K562 (cell line): ENCODE measurements at regions not wholly inside any gene's neighbourhood (a gene's known extent, or its start where the extent isn't known, plus 50 kb on each side); places are given as distances from the start of the nearest gene placed in this dataset.

Experiments used
- CBFB ChIP-seq: sonication (generic); formaldehyde crosslinking; IDR thresholded peaks from 2 replicates; pipeline ENCODE4 v1.4.0; 2020; ENCODE audit warnings: mild to moderate bottlenecking, missing genetic modification reagents
- CTCF ChIP-seq, 3 experiments: IDR thresholded peaks in 2 of 3; conservative IDR thresholded peaks in 1 of 3; 2 replicates each; pipeline ENCODE4 v1.5.1; 2011 to 2012; ENCODE audit warnings: low read length in 3 of 3, mild to moderate bottlenecking in 3 of 3, control low read depth in 2 of 3, improper control_type of control experiment in 1 of 3, inconsistent platforms in 1 of 3, low read depth in 1 of 3, mixed read lengths in 1 of 3, moderate library complexity in 1 of 3; ENCODE audit not compliant: insufficient read depth in 2 of 3
- EP300 ChIP-seq: IDR thresholded peaks from 2 replicates; pipeline ENCODE4 v1.6.1; 2012; ENCODE audit warnings: low read length, improper control_type of control experiment
- HMBOX1 ChIP-seq: sonication (generic); IDR thresholded peaks from 2 replicates; pipeline ENCODE4 v1.6.1; 2016
- LEF1 ChIP-seq: fragments of 450-650 bp; IDR thresholded peaks from 2 replicates; pipeline ENCODE4 v1.6.1; 2016; ENCODE audit warnings: mild to moderate bottlenecking
- MTF1 ChIP-seq: fragments of 250-450 bp; sonication (Bioruptor Pico); IDR thresholded peaks from 2 replicates; pipeline ENCODE4 v1.9.0; 2021; ENCODE audit warnings: moderate library complexity, mild to moderate bottlenecking, inconsistent platforms, borderline replicate concordance
- NFYB ChIP-seq: IDR thresholded peaks from 2 replicates; pipeline ENCODE4 v1.6.1; 2011; ENCODE audit warnings: mild to moderate bottlenecking, moderate library complexity; ENCODE audit not compliant: insufficient read length; ENCODE audit errors: extremely low read depth
- REST ChIP-seq, 2 experiments: fragments of 450-650 bp; formaldehyde crosslinking in 1 of 2; IDR thresholded peaks; 2 replicates each; pipeline versions ENCODE4 v1.4.0 to v1.6.1; 2014 to 2020; ENCODE audit warnings: mild to moderate bottlenecking in 2 of 2, borderline replicate concordance in 1 of 2, low read depth in 1 of 2
- TAF1 ChIP-seq: IDR thresholded peaks from 2 replicates; pipeline ENCODE4 v1.6.1; 2011; ENCODE audit warnings: mild to moderate bottlenecking, low read length, moderate library complexity; ENCODE audit not compliant: insufficient read depth, control insufficient read depth, severe bottlenecking; ENCODE audit errors: extremely low read depth
- ZNF316 ChIP-seq: fragments of 450-650 bp; IDR thresholded peaks from 2 replicates; pipeline ENCODE4 v1.6.1; 2016

GRCh38 chr17:71638668-71639067 is 482.2 kb upstream of the SOX9 start:
- TF ChIP-seq NFYB (no peak), EP300 (no peak), ZNF316 (no peak), CBFB (CRISPR knock-in tag) (no peak), REST (IDR thresholded peaks at IDR 0.05; ENCODE audit: borderline replicate concordance) (no peak), REST (CRISPR knock-in tag; IDR thresholded peaks at IDR 0.05; ENCODE audit: low read depth) (no peak), CTCF (IDR thresholded peaks at IDR 0.05 in 2 of 3, conservative IDR thresholded peaks at IDR 0.05 in 1 of 3; ENCODE audit: insufficient read depth in 2 of 3, low read depth in 1 of 3, low read length in 3 of 3) (no peak), LEF1 (no peak), TAF1 (no peak), MTF1 (CRISPR knock-in tag) (no peak), HMBOX1 (no peak)
